Neuronal stem cell (in vitro differentiated cells): ENCODE measurements at regions not wholly inside any gene's neighbourhood (a gene's known extent, or its start where the extent isn't known, plus 50 kb on each side); places are given as distances from the start of the nearest gene placed in this dataset.

Source experiments
- DNase-seq: peaks from one replicate; pipeline ENCODE4 v3.0.0-alpha.2; 2013; ENCODE audit warnings: low spot score
- H2AFZ ChIP-seq: one replicate; pipeline ENCODE4 v1.6.1; 2013; ENCODE audit warnings: mild to moderate bottlenecking, low read length, inconsistent platforms
- H2AK5ac ChIP-seq: 2 replicates; pipeline ENCODE4 v1.6.1; 2013; ENCODE audit warnings: low read depth, mild to moderate bottlenecking, inconsistent platforms, low read length, moderate library complexity, mixed read lengths
- H2BK120ac ChIP-seq: 2 replicates; pipeline ENCODE4 v1.6.1; 2013; ENCODE audit warnings: low read depth, mild to moderate bottlenecking, inconsistent platforms, low read length, moderate library complexity, mixed read lengths
- H2BK12ac ChIP-seq: one replicate; pipeline ENCODE4 v1.6.1; 2013; ENCODE audit warnings: low read length, inconsistent platforms
- H2BK15ac ChIP-seq: 2 replicates; pipeline ENCODE4 v1.6.1; 2013; ENCODE audit warnings: mild to moderate bottlenecking, low read length, inconsistent platforms, mixed read lengths
- H2BK5ac ChIP-seq: one replicate; pipeline ENCODE4 v1.6.1; 2013; ENCODE audit warnings: inconsistent platforms, mild to moderate bottlenecking, low read length, moderate library complexity
- H3K14ac ChIP-seq: one replicate; pipeline ENCODE4 v1.6.1; 2013; ENCODE audit warnings: low read length, inconsistent platforms
- H3K18ac ChIP-seq: 2 replicates; pipeline ENCODE4 v1.6.1; 2013; ENCODE audit warnings: low read length, inconsistent platforms
- H3K23ac ChIP-seq: 2 replicates; pipeline ENCODE4 v1.6.1; 2013; ENCODE audit warnings: low read depth, mild to moderate bottlenecking, mixed read lengths, low read length, inconsistent platforms; ENCODE audit not compliant: poor library complexity
- H3K27ac ChIP-seq: replicated peaks from 3 replicates; pipeline ENCODE4 v1.5.1; 2013; ENCODE audit warnings: low read length, inconsistent platforms
- H3K27me3 ChIP-seq, 3 experiments: 2 replicates each; pipeline ENCODE4 v1.6.1; 2013; ENCODE audit warnings: low read length in 3 of 3, mild to moderate bottlenecking in 2 of 3, inconsistent platforms in 1 of 3, low read depth in 1 of 3, mixed read lengths in 1 of 3, moderate library complexity in 1 of 3; ENCODE audit not compliant: control insufficient read depth in 3 of 3, insufficient read depth in 3 of 3
- H3K36me3 ChIP-seq, 2 donors: replicated peaks in 1 of 2; 2 replicates each; pipeline ENCODE4 v1.6.1; 2013; ENCODE audit warnings: low read length in 2 of 2; ENCODE audit not compliant: control insufficient read depth in 2 of 2, insufficient read depth in 2 of 2
- H3K4ac ChIP-seq: 2 replicates; pipeline ENCODE4 v1.6.1; 2013; ENCODE audit warnings: inconsistent platforms, mild to moderate bottlenecking, low read length, moderate library complexity
- H3K4me1 ChIP-seq, 2 donors: 1 replicate in 1 of 2; 2 replicates in 1 of 2; pipeline ENCODE4 v1.6.1; 2013; ENCODE audit warnings: low read length in 2 of 2, low read depth in 1 of 2; ENCODE audit not compliant: control insufficient read depth in 2 of 2, insufficient read depth in 1 of 2
- H3K4me2 ChIP-seq: one replicate; pipeline ENCODE4 v1.6.1; 2013; ENCODE audit warnings: mild to moderate bottlenecking, low read length, inconsistent platforms; ENCODE audit not compliant: insufficient read depth, poor library complexity, severe bottlenecking
- H3K4me3 ChIP-seq, 2 donors: 2 replicates each; pipeline ENCODE4 v1.5.1; 2013; ENCODE audit warnings: low read length in 2 of 2, mild to moderate bottlenecking in 2 of 2, inconsistent platforms in 1 of 2, moderate library complexity in 1 of 2
- H3K79me1 ChIP-seq: one replicate; pipeline ENCODE4 v1.6.1; 2013; ENCODE audit warnings: low read depth, mild to moderate bottlenecking, inconsistent platforms, low read length, moderate library complexity
- H3K9ac ChIP-seq: one replicate; pipeline ENCODE4 v1.6.1; 2013; ENCODE audit warnings: mild to moderate bottlenecking, low read depth, low read length, inconsistent platforms; ENCODE audit not compliant: poor library complexity
- H3K9me3 ChIP-seq, 2 donors: replicated peaks in 1 of 2; 2 replicates each; pipeline versions ENCODE3 to v1.6.1; 2013; ENCODE audit warnings: low read length in 2 of 2, mild to moderate bottlenecking in 2 of 2, inconsistent platforms in 1 of 2, low read depth in 1 of 2, mixed read lengths in 1 of 2, moderate library complexity in 1 of 2; ENCODE audit not compliant: control insufficient read depth in 2 of 2, insufficient read depth in 1 of 2
- H4K8ac ChIP-seq: one replicate; pipeline ENCODE4 v1.6.1; 2013; ENCODE audit warnings: low read depth, mild to moderate bottlenecking, inconsistent platforms, low read length, moderate library complexity
- H4K91ac ChIP-seq: one replicate; pipeline ENCODE4 v1.6.1; 2013; ENCODE audit warnings: low read length, low read depth, mild to moderate bottlenecking, inconsistent platforms; ENCODE audit not compliant: poor library complexity
- WGBS, 2 donors: extraction: QIAGEN DNeasy Blood & Tissue Kit; methylation state at CpG; one replicate each; pipeline ENCODE4 v1.1.7; 2013; ENCODE audit warnings: missing lambda C conversion rate in 2 of 2, mixed read lengths in 1 of 2; ENCODE audit not compliant: insufficient read length in 2 of 2, insufficient replicate concordance in 1 of 2; ENCODE audit errors: extremely low coverage in 2 of 2; 5-methylcytosine and 5-hydroxymethylcytosine counted together

DNA sequence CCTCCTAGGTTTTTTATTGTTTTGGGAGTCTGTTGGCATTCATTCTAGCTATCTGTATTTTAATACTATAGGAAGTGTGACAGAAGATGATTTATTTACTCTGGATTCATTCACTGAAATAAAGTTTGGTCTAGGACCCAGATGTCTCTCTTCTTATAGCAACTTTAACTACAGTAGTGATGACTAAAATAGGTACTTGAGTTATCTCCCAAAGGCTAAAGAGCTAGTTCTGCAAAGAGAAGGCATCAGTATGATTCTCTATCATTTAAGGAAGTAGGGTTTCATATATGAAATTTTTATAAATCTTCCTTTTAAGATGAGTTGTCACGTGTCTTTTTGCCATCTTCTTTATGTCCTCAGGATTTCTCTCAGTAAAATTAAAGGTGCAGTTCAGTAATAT is 507.4 kb downstream of the KCTD12 start:
- Histone ChIP-seq H3K4me2 (no peak overlapping the region), H3K27ac (no peak overlapping the region), H3K9ac (no peak overlapping the region), H2AK5ac (no peak overlapping the region), H3K23ac (no peak overlapping the region), H2BK5ac (no peak overlapping the region), H3K4me1 (no peaks in the 10 kb centered on the region), H3K4ac (no peak overlapping the region), H3K79me1 (no peaks in the 10 kb centered on the region), H3K36me3 (no peaks in the 10 kb centered on the region), H4K8ac (no peak overlapping the region), H2BK12ac (no peak overlapping the region), H4K91ac (no peak overlapping the region), H3K27me3 (no peaks in the 10 kb centered on the region), H3K14ac (no peak overlapping the region), H2BK120ac (no peak overlapping the region), H2AFZ (no peak overlapping the region), H3K9me3 (no peaks in the 10 kb centered on the region), H3K4me3 (no peak overlapping the region), H3K18ac (no peak overlapping the region), H2BK15ac (no peak overlapping the region)
- WGBS, 2 donors: no CpG with 5 or more reads among the region's 1 CpG
- no peak for DNase-seq

DNA sequence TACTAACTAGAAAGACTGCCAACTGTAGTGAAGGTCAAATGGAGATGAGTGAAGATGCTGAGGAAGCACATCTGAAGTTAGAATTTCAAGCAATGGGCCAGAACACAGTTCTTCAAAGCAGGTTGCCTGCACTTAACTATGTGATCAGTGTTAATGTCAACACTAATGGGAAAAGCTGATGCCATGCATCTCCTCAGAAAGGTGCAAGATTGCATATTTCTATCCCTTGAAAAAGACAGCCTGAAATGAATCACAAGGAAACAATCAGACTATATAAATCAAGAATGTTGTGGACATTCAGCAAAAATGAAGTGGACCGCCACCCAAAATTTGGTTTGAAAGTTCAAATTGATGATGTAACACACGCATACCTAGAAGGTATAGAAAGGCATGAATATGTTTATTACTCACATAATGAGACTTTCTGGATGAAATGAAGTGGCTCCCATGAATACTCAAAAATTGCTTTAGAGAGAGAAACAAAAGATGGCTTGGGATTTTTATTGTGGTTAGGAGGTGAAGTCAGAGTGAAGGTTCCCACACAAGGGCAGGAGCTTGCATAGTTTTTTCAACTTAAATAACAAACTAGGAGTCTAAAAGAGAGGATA is 522.4 kb downstream of the KCTD12 start:
- peaks cover 0 to 1% of the 10 kb centered on the region in 2 donors for H3K4me1 ChIP-seq
- H3K36me3 ChIP-seq: no peaks in the 10 kb centered on the region
- no peak overlapping the region for H3K9ac ChIP-seq
- no peak overlapping the region for H2BK15ac ChIP-seq
- DNase-seq: no peak
- no peak overlapping the region for H2BK120ac ChIP-seq
- no peak overlapping the region for H3K14ac ChIP-seq
- H3K9me3 ChIP-seq: no peaks in the 10 kb centered on the region
- H3K18ac ChIP-seq: no peak overlapping the region
- no peak overlapping the region for H3K4me2 ChIP-seq
- H4K91ac ChIP-seq: no peak overlapping the region
- no peak overlapping the region for H3K4me3 ChIP-seq
- no CpG with 5 or more reads among the region's 2 CpGs for WGBS, 2 donors
- H2AK5ac ChIP-seq: no peak overlapping the region
- no peak overlapping the region for H2BK5ac ChIP-seq
- no peaks in the 10 kb centered on the region for H3K79me1 ChIP-seq
- H3K27me3 ChIP-seq: no peaks in the 10 kb centered on the region
- H3K4ac ChIP-seq: no peak overlapping the region
- H3K23ac ChIP-seq: no peak overlapping the region
- no peak overlapping the region for H3K27ac ChIP-seq
- no peak overlapping the region for H4K8ac ChIP-seq
- H2BK12ac ChIP-seq: no peak overlapping the region
- no peak overlapping the region for H2AFZ ChIP-seq

DNA sequence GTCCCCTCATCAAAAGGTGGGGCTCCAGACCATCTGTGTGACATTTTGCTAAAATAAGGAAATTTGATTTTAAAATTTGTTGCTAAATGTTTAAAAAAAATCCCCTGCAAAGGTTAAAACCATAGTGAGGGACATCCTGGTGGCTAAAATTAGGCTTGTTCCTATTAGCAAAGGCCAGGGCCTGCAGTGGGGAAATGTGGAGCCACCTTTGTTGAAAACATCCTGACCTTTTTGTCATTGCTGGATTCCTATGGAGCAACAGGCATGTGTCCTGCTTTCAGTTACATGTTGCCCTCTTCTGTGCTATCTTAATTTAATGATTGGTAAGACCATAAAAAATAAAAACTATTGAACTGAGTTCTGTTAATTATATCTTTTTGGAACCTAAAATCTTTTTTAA is 524.3 kb downstream of the KCTD12 start:
- Histone ChIP-seq H3K4me2 (no peak overlapping the region), H3K23ac (no peak overlapping the region), H3K4me3 (no peak overlapping the region), H3K9me3 (no peaks in the 10 kb centered on the region), H3K27me3 (no peaks in the 10 kb centered on the region), H3K9ac (no peak overlapping the region), H2BK120ac (no peak overlapping the region), H2BK12ac (no peak overlapping the region), H3K4me1 (peaks cover 0 to 1% of the 10 kb centered on the region in 2 donors), H3K4ac (no peak overlapping the region), H3K27ac (no peak overlapping the region), H3K14ac (no peak overlapping the region), H2BK15ac (no peak overlapping the region), H4K8ac (no peak overlapping the region), H2AFZ (no peak overlapping the region), H3K18ac (no peak overlapping the region), H2BK5ac (no peak overlapping the region), H3K36me3 (no peaks in the 10 kb centered on the region), H3K79me1 (no peaks in the 10 kb centered on the region), H2AK5ac (no peak overlapping the region), H4K91ac (no peak overlapping the region)
- no peak for DNase-seq

GRCh38 chr13:76351541-76352229 is 534.5 kb downstream of the KCTD12 start:
- no peak overlapping the region for H2BK12ac ChIP-seq
- no peak overlapping the region for H3K27ac ChIP-seq
- no peak overlapping the region for H2AFZ ChIP-seq
- no peak overlapping the region for H3K4ac ChIP-seq
- no peak overlapping the region for H3K18ac ChIP-seq
- no peak overlapping the region for H3K4me3 ChIP-seq
- WGBS, 2 donors: no CpG with 5 or more reads among the region's 5 CpGs
- no peak overlapping the region for H4K91ac ChIP-seq
- DNase-seq: no peak
- H3K36me3 ChIP-seq: no peaks in the 10 kb centered on the region
- no peak overlapping the region for H2BK5ac ChIP-seq
- H3K4me1 ChIP-seq: no peaks in the 10 kb centered on the region
- H3K9me3 ChIP-seq: no peaks in the 10 kb centered on the region
- H3K27me3 ChIP-seq: no peaks in the 10 kb centered on the region
- H3K23ac ChIP-seq: no peak overlapping the region
- no peak overlapping the region for H4K8ac ChIP-seq
- H2BK120ac ChIP-seq: no peak overlapping the region
- no peak overlapping the region for H2BK15ac ChIP-seq
- no peaks in the 10 kb centered on the region for H3K79me1 ChIP-seq
- H3K9ac ChIP-seq: no peak overlapping the region
- no peak overlapping the region for H3K14ac ChIP-seq
- no peak overlapping the region for H2AK5ac ChIP-seq
- H3K4me2 ChIP-seq: no peak overlapping the region
